Activated CD8-positive, alpha-beta T cell treated with anti-CD3 and anti-CD28 coated beads, Interleukin-2, amount 10 ng/mL, durations not matched to agents 7 days and 5 days (primary cell): ENCODE measurements at regions not wholly inside any gene's neighbourhood (a gene's known extent, or its start where the extent isn't known, plus 50 kb on each side); places are given as distances from the start of the nearest gene placed in this dataset.

Experiments used
- ATAC-seq: fragments of 150-1000 bp; cut with Tn5 transposase; one replicate; pipeline ENCODE4 v1.10.0; 2021; ENCODE audit warnings: moderate library complexity
- CTCF ChIA-PET: fragments of 350-600 bp; sonication (Branson Sonifier 250); formaldehyde crosslinking; loops from one replicate; lab custom pipeline; 2021; ENCODE audit warnings: antibody characterized with exemption; lab: Charles Lee
- POLR2A ChIA-PET: fragments of 350-600 bp; sonication (Branson Sonifier 250); formaldehyde crosslinking; loops from one replicate; lab custom pipeline; 2021; ENCODE audit warnings: antibody characterized with exemption; lab: Charles Lee
- DNase-seq: peaks from one replicate; pipeline ENCODE4 v3.0.0-alpha.2; 2020
- H3K27ac Mint-ChIP-seq: one replicate; pipeline ENCODE4 v1.8.0; 2021; ENCODE audit warnings: mild to moderate bottlenecking, mixed read lengths
- H3K27me3 Mint-ChIP-seq: one replicate; pipeline ENCODE4 v1.8.0; 2021; ENCODE audit warnings: low read depth, mixed read lengths
- H3K36me3 Mint-ChIP-seq: one replicate; pipeline ENCODE4 v1.8.0; 2021; ENCODE audit warnings: low read depth, mixed read lengths
- H3K4me1 Mint-ChIP-seq: one replicate; pipeline ENCODE4 v1.8.0; 2021; ENCODE audit warnings: low read depth, mixed read lengths
- H3K4me3 Mint-ChIP-seq: one replicate; pipeline ENCODE4 v1.8.0; 2021; ENCODE audit warnings: mild to moderate bottlenecking, mixed read lengths
- H3K9me3 Mint-ChIP-seq: one replicate; pipeline ENCODE4 v1.8.0; 2022; ENCODE audit warnings: mixed read lengths; ENCODE audit not compliant: insufficient read depth

- DNase-seq (no peak), ATAC-seq (no peak)
- Mint-ChIP-seq H3K27ac (no peak overlapping the region), H3K4me1 (no peaks in the 10 kb centered on the region), H3K36me3 (no peaks in the 10 kb centered on the region), H3K27me3 (no peaks in the 10 kb centered on the region), H3K9me3 (no peaks in the 10 kb centered on the region), H3K4me3 (no peak overlapping the region)
- CTCF ChIA-PET, result no interaction called here
- POLR2A ChIA-PET, result no interaction called here
These were observed 193.5 kb upstream of the CNR1 start for GRCh38 chr6:88359530-88360202.

- CTCF ChIA-PET, result no interaction called here
- Mint-ChIP-seq H3K27me3 (no peaks in the 10 kb centered on the region), H3K27ac (no peak overlapping the region), H3K9me3 (no peaks in the 10 kb centered on the region), H3K4me3 (no peak overlapping the region), H3K36me3 (no peaks in the 10 kb centered on the region), H3K4me1 (no peaks in the 10 kb centered on the region)
- DNase-seq, result no peak
- no peak for ATAC-seq
- POLR2A ChIA-PET, result no interaction called here
These were observed 192.7 kb upstream of the CNR1 start for GRCh38 chr6:88358846-88359245.

- no peak for DNase-seq
- no peak for ATAC-seq
- no peaks in the 10 kb centered on the region for H3K9me3 Mint-ChIP-seq
- no peaks in the 10 kb centered on the region for H3K27me3 Mint-ChIP-seq
- no peaks in the 10 kb centered on the region for H3K4me1 Mint-ChIP-seq
- no peaks in the 10 kb centered on the region for H3K36me3 Mint-ChIP-seq
- CTCF ChIA-PET, result no interaction called here
- H3K4me3 Mint-ChIP-seq, result no peak overlapping the region
- no peak overlapping the region for H3K27ac Mint-ChIP-seq
- POLR2A ChIA-PET, result no interaction called here
These were observed 183.4 kb upstream of the CNR1 start for GRCh38 chr6:88349511-88349910.

GRCh38 chr6:88342336-88342735, 176.2 kb upstream of the CNR1 start:
- no peaks in the 10 kb centered on the region for H3K9me3 Mint-ChIP-seq
- no peak overlapping the region for H3K27ac Mint-ChIP-seq
- no peaks in the 10 kb centered on the region for H3K4me1 Mint-ChIP-seq
- ATAC-seq, result no peak
- DNase-seq, result no peak
- no peaks in the 10 kb centered on the region for H3K27me3 Mint-ChIP-seq
- no peak overlapping the region for H3K4me3 Mint-ChIP-seq
- CTCF ChIA-PET, result no interaction called here
- no peaks in the 10 kb centered on the region for H3K36me3 Mint-ChIP-seq
- POLR2A ChIA-PET, result no interaction called here

- Mint-ChIP-seq H3K36me3 (no peaks in the 10 kb centered on the region), H3K9me3 (no peaks in the 10 kb centered on the region), H3K4me1 (no peaks in the 10 kb centered on the region), H3K27ac (no peak overlapping the region), H3K4me3 (no peak overlapping the region), H3K27me3 (no peaks in the 10 kb centered on the region)
- POLR2A ChIA-PET, result no interaction called here
- ATAC-seq (no peak), DNase-seq (no peak)
- CTCF ChIA-PET, result interaction anchor here (0.6 kb wide), 1 partner anchor 29 kb away, joined by 3 read pairs; no protein-coding TSS in a partner anchor
These were observed 173.6 kb upstream of the CNR1 start for GRCh38 chr6:88339761-88340160.

GRCh38 chr6:88321306-88321705, 155.2 kb upstream of the CNR1 start:
- DNase-seq (no peak), ATAC-seq (no peak)
- Mint-ChIP-seq H3K4me3 (no peak overlapping the region), H3K4me1 (no peaks in the 10 kb centered on the region), H3K36me3 (no peaks in the 10 kb centered on the region), H3K27ac (no peak overlapping the region), H3K9me3 (no peaks in the 10 kb centered on the region), H3K27me3 (peaks cover 6% of the 10 kb centered on the region)
- POLR2A ChIA-PET, result no interaction called here
- CTCF ChIA-PET, result no interaction called here

- Mint-ChIP-seq H3K36me3 (no peaks in the 10 kb centered on the region), H3K4me1 (no peaks in the 10 kb centered on the region), H3K9me3 (no peaks in the 10 kb centered on the region), H3K4me3 (no peak overlapping the region), H3K27me3 (no peaks in the 10 kb centered on the region), H3K27ac (no peak overlapping the region)
- POLR2A ChIA-PET, result no interaction called here
- DNase-seq (no peak), ATAC-seq (no peak)
- CTCF ChIA-PET, result no interaction called here
These were observed 145.4 kb upstream of the CNR1 start for GRCh38 chr6:88311561-88311960.

GRCh38 chr6:88304520-88304919, 138.4 kb upstream of the CNR1 start:
- ATAC-seq (no peak), DNase-seq (no peak)
- H3K27me3 Mint-ChIP-seq, result no peaks in the 10 kb centered on the region
- H3K9me3 Mint-ChIP-seq, result no peaks in the 10 kb centered on the region
- no peaks in the 10 kb centered on the region for H3K36me3 Mint-ChIP-seq
- H3K4me1 Mint-ChIP-seq, result no peaks in the 10 kb centered on the region
- CTCF ChIA-PET, result no interaction called here
- H3K4me3 Mint-ChIP-seq, result no peak overlapping the region
- no peak overlapping the region for H3K27ac Mint-ChIP-seq
- POLR2A ChIA-PET, result no interaction called here

- H3K4me3 Mint-ChIP-seq, result no peak overlapping the region
- H3K27ac Mint-ChIP-seq, result no peak overlapping the region
- no peaks in the 10 kb centered on the region for H3K9me3 Mint-ChIP-seq
- H3K27me3 Mint-ChIP-seq, result no peaks in the 10 kb centered on the region
- no peaks in the 10 kb centered on the region for H3K36me3 Mint-ChIP-seq
- ChIA-PET CTCF (no interaction called here), POLR2A (no interaction called here)
- DNase-seq, result no peak
- H3K4me1 Mint-ChIP-seq, result no peaks in the 10 kb centered on the region
- no peak for ATAC-seq
These were observed 136.7 kb upstream of the CNR1 start for GRCh38 chr6:88302769-88303225.

- Mint-ChIP-seq H3K4me3 (no peak overlapping the region), H3K36me3 (no peaks in the 10 kb centered on the region), H3K9me3 (no peaks in the 10 kb centered on the region), H3K27me3 (no peaks in the 10 kb centered on the region), H3K4me1 (no peaks in the 10 kb centered on the region), H3K27ac (no peak overlapping the region)
- ChIA-PET POLR2A (no interaction called here), CTCF (no interaction called here)
- DNase-seq, result no peak
- ATAC-seq, result no peak
These were observed 136.0 kb upstream of the CNR1 start for GRCh38 chr6:88301888-88302768.

- H3K4me1 Mint-ChIP-seq, result no peaks in the 10 kb centered on the region
- ATAC-seq (no peak), DNase-seq (no peak)
- H3K36me3 Mint-ChIP-seq, result no peaks in the 10 kb centered on the region
- H3K4me3 Mint-ChIP-seq, result no peak overlapping the region
- H3K27ac Mint-ChIP-seq, result no peak overlapping the region
- CTCF ChIA-PET, result no interaction called here
- POLR2A ChIA-PET, result no interaction called here
- H3K9me3 Mint-ChIP-seq, result no peaks in the 10 kb centered on the region
- no peaks in the 10 kb centered on the region for H3K27me3 Mint-ChIP-seq
These were observed 135.1 kb upstream of the CNR1 start for GRCh38 chr6:88301256-88301655.

GRCh38 chr6:88298066-88298845, 132.1 kb upstream of the CNR1 start:
- POLR2A ChIA-PET, result no interaction called here
- CTCF ChIA-PET, result no interaction called here
- no peak for DNase-seq
- Mint-ChIP-seq H3K4me1 (no peaks in the 10 kb centered on the region), H3K27ac (no peak overlapping the region), H3K4me3 (no peak overlapping the region), H3K9me3 (no peaks in the 10 kb centered on the region), H3K36me3 (no peaks in the 10 kb centered on the region), H3K27me3 (no peaks in the 10 kb centered on the region)
- ATAC-seq, result no peak
